Posterior vena cava (tissue), 2 donors: ENCODE measurements at regions not wholly inside any gene's neighbourhood (a gene's known extent, or its start where the extent isn't known, plus 50 kb on each side); places are given as distances from the start of the nearest gene placed in this dataset.

Experiments
- DNase-seq: peaks from one replicate; pipeline ENCODE4 v3.0.0-alpha.2; 2020; ENCODE audit warnings: low spot score
- intact Hi-C, 2 donors: fragments of 100-400 bp; cut with DNase I; formaldehyde crosslinking; loops; one replicate each; pipeline versions ENCODE4 v1.14.1 to v1.14.2; 2022 to 2023
- donor health status: DM: yes; HTN: yes; CAD: no.
- donor health status: DM: yes; HTN: yes; CAD: no.

DNA sequence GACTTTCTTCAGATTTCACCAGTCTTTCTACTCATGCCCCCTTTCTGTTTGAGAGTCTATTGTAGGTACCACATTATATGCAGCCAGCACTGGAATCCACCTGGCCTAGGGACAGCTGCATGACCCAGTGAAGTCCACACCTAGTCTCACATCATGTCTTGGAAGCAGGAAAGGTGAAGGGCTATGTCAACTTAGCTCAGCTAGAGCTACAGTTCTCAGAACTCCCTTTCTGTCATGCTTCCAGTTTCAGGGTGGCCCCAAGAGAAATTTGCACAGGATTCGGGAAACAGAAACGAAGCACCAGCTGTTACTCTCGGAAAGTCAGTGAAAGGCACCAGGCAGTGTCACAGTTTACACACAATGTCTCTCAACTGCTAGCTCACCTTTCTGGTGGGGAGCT, 51.6 kb upstream of the NLRP1 start:
- DNase-seq = no peak
- intact Hi-C loops = no loop called here

DNA sequence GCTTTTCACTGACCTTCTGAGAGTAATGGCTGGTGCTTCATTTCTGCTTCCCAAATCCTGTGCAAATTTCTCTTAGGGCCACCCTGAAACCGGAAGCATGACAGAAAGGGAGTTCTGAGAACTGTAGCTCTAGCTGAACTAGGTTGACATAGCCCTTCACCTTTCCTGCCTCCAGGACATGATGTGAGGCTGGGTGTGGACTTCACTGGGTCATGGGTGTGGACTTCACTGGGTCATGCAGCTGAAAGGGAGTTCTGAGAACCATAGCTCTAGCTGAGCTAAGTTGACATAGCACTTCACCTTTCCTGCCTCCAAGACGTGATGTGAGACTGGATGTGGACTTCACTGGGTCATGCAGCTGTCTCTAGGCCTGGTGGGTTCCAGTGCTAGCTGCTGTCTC, 54.3 kb upstream of the NLRP1 start:
- intact Hi-C loops = no loop called here
- no peak for DNase-seq

DNA sequence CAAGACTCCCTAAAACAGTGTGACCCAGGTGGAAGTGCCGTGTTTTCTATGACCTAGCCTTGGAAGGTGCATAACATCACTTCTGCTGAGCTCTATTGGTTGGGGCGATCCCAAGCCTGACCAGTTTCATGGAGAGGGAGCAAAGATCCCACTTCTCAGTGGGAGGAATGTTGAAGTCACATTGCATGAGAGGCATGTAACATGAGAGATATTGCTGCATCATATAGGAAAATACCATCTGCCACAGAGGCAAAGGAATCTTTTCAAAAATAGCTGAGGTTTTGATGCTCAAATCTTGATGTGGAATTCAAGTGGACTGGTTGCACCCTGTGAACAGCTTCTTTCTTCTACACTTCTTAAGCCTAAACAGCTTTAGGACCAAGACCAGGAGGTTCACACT, 56.4 kb upstream of the NLRP1 start:
- no peak for DNase-seq
- intact Hi-C loops = no loop called here

DNA sequence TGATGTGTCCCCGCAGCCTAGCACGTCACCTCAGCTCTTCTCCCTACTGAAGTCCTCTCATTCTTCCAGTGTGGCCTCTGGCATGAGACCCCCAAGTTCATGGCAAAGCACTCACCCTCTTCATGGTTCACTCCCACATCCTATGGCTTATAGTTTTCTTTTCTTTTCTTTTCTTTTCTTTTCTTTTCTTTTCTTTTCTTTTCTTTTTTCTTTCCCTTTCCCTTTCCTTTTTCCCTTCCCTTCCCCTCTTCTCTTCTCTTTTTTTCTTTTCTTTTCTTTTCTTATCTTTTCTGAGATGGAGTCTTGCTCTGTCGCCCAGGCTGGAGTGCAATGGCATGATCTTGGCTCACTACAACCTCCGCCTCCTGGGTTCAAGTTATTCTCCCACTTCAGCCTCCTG, 58.4 kb upstream of the NLRP1 start:
- no peak for DNase-seq
- intact Hi-C loops = no loop called here

DNA sequence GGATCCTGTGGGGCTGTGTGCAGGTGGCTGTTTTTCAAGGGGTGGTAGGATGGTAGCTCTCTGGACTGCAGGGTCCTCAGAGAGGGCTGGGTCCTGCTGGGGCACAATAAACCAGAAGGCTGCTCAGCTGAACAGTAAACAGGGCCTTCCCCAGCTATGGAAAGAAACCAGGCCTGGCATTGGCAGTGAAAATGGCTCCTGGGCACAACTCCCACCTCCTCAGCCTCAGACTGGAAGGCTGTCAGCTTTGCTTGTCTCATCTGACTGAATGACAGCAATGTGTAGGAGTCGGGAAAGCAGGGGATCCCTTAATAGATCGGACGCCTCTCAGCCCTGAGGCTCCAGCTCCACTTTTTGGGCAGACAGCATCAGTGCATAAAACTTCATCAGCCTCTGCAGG, 59.8 kb upstream of the NLRP1 start:
- intact Hi-C loops = no loop called here
- no peak for DNase-seq

DNA sequence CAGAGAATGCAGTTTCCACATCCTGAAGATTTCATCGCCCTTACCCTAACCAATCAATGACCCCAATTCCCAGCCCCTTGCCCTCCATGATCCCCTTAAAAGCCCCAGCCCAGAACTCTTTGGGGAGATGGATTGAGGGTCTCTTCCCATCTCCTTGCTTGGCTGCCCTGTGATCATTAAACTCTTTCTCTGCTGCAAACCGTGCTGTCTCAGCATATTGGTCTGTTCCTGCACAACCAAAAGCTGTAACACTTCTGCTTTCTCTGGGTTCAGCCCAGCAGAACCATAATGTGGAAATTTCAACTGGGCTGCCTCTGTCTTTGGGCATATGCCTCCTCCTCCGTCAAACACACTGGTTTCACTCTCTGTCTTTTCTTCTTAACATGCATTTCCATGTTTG, 67.0 kb upstream of the NLRP1 start:
- intact Hi-C loops = no loop called here
- DNase-seq = no peak

DNA sequence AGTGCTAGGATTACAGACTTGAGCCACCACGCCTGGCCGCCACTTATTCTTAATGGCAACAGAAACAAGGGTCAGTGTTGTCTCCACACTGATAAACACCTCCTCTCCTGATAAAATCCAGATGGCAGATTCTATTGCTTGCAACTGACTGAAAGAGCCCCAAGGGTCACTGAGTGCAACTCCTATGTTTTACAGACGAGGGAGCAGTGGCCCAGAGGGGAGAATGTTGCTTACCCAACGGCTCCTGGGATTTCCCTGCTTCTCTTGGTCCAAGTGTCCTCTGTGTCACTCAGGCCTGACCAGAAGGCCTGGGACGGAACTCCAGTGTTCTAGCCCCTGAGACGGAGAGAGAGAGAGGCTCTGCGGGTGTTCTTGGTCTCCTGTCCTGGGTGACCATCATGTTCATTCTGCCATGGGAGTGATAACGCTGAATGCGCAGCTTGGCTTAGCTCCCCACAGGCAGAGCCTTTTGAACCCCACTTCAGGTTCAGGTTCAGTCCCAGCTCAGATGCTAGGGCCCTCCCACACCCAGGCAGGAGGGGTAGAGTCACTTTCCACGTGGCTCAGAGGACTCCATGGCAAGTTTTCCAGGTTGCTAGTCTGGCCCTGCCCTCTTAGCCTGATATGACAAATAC, 77.3 kb upstream of the NLRP1 start:
- intact Hi-C loops = no loop called here
- DNase-seq = no peak

DNA sequence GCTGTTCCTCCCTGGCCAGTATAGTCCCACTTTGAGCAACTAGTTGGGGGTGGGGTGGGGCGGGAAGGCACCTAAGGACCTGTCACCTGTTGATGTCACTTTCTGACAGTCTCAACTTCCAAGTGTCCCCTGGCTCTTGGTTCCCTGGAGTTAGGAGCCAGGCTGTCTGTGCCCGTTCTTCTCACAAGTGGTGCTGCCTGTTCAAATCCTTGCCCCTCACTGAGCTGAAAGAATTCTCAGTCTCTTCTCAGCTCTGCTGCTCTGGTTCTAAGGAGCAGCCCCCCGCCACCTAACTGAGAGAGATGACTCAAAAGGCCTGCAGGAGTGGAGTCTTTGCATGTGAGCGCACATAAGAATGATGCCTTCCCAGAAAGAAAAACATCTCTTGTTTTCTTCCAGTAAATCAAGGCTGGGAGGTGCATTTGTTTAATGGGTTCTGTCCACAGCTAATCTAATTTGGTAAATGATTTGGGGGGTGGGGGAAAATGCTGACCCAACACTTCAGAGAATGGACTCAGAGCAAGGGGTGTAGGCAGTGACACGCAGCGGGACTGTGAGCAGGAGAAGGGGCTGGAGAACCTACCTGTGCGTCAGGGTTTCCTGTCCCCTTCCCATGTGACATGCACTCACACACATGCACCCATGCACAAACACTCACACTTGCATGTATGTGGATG, 78.2 kb upstream of the NLRP1 start:
- DNase-seq = no peak

DNA sequence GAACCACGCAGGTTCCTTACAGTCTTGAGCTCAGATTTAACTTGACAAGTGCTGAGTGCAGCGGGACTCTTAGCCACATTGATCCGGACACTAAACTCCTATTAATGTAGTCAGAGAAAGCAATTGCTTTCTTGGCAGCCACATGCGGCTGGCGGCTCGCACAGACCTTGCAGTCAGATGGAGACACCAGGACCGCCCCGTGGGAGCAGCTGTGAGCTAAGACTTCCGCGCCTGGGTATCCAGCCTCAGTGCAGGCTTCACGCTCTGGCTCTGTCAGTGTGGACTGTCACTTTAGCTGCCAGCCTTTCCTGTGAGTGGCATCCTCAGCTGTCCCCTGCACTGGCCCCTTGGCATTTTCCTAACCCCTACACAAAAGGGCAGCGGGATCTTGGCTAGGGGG, 80.9 kb upstream of the NLRP1 start:
- no peak for DNase-seq
- intact Hi-C loops = no loop called here

More for the DNA sequence above, 78.2 kb upstream of the NLRP1 start:
- intact Hi-C loops = no loop called here

DNA sequence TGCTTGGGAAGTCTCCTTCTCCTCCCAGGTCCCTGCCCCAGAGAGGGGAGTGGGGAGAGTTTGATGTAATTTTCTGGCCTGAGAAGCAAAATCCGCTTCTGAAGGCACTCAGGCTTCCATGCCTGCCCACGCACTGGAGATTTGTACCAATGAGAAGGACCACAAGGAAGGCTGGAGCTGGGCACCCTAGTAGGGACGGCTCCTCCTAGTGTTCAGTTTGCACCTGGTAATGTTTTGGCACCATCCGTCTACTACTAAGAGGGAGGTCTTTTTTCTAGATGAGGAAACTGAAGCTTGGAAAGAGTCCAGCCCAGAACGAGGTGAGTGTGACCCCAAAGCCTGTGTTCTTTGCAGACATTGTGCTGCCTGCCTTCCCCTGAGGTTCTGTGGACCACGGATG, 83.6 kb upstream of the NLRP1 start:
- no peak for DNase-seq
- intact Hi-C loops = no loop called here

DNA sequence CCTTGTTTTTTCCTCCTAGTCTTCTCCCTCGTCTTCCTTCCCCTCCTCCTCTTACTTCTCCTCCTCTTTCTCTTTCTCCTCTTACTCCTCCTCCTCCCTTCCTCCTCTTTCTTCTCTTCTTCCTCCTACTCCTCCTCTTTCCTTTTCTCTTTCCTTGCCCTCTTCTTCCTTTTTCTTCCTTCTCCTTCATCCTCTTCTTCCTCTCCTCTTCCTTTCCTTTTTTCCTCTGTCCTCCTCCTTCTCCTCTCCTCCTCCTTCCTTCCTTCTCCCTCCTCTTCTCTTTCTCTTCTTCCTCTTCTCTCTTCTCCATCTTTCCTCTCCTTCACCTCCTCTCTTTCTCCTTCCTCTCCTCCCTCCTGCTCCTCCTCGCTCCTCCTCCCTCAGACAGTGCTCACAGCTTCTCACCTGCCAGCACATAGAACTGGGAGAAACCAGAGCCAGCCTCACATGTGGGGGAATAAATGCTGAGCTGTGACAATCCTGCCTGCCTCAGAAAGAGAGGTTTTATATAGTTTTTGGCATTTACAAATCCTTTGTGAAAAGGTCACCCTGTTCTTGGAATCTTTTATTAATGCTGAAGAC, 84.3 kb upstream of the NLRP1 start:
- no peak for DNase-seq
- intact Hi-C loops = no loop called here

DNA sequence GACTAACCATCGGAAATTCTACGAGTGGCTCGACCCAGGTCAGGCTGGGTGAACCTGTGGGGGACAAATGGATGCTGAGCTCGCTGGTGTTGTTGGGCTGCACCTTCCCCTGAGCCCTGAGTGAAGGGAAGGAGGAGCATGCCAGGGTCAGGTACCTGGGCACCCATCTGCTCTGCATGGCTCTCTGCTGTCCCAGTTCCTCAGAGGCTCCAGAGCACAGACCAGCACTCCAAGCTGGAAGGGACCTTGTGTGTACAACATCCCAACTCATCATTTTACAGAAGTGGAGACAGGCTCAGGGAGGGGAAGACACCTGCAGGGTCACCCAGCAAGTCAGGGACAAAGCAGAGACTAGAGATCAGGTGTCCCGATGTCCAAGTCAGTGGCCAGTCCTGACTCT, 84.9 kb upstream of the NLRP1 start:
- no peak for DNase-seq
- intact Hi-C loops = no loop called here

DNA sequence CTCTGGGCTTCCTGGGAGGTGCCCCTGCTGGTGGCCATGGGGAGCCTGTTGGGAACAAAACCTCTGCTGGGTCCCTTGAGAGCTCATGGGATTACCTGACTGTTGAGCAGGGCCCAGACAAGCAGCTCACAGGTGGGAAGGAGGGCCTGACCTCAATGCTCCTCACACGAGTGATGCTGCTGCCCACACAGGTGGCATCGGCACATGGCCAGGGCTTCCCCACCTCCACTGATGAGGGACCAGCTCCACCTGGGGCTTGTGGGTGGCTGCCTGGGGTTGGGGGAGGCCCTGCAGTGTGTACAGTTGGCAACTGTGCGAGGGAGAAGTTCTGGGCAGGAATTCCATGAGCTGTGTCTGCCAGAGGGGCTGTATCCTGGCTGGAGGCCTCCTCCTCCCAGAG, 87.8 kb upstream of the NLRP1 start:
- no peak for DNase-seq
- intact Hi-C loops = no loop called here

DNA sequence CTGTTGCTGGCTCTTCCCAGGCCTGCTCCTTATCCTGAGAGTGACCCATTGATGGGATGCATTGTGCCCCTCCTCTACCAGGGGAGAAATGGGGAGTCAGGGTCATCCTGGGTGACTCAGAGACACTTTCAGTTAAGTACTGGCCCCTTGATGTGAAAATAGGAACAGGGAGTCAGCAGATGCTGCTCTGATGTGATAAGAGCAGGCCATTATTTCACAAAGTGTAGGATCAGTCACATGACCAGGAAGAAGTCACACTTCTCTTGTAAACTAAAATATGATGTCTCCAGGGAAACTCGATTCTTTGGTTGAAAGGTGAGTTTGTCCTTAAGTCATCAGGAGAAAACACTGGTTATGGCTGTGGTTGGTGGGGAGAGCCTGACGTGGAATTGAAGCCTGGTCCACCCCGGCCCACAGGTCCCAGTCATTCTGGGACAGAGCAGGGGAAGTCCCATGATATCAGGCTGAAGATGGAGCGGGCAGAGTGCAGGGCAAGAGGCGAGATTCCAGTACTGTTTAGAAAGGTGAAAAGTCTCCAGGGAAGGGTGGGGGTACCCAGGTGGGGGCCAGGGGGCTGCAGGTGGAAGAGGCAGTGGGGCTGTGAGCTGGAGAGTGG, 88.6 kb upstream of the NLRP1 start:
- no peak for DNase-seq
- intact Hi-C loops = no loop called here

DNA sequence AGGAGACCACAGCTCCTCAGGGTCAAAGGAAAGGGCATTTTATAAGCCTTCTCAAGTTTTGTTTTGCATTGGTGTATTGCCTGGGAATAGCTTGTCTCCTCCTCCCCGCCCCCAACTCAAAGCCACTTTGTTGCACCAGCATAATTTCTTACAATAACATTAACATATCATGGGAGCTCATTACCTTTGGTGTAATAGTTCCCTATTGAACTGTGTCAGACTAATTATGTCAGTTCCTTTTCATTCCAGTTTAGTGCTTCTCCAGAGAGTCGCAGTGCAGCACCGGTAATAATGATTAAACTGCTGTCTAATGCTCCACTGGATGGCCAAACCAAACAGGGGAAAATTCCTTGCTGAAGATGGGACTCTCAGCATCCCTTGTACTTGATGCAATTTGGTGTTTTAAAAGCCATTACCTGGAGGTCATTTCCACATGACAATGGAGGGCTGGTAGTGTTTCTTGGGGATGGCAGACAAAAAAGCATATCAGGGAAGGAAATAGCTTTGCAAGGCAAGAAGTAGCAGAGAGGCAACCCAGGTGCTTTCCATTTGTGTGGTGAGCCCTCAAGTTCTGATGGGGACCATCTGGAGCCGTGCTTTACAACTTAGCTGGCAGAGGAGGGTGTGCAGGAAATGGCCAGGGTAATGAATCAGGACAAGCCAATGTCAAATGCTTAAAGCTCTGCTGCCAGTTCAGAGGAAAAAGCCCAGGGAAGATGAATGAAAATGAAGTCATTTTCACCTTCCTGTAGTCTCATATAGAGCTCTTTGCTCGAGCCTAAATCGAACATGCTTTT, 91.5 kb upstream of the NLRP1 start:
- intact Hi-C loops = no loop called here
- DNase-seq = no peak

DNA sequence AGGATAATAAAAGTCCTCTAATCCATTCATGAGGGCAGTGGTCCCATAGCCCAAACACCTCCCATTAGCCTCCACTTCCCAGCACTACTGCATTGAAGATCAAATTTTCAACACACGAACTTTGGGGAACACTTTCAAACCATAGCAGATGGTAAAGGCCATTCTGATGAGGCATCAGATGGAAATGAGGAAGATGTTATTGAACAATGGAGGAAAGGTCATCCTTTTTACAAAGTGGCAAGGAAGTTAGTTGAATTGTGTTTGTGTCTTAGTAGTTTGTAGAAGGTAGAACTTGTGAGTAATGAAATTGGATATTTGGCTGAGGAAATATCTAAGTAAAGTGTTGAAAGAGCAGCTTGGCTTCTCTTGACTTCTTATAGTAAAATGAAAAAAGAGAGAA, 93.3 kb upstream of the NLRP1 start:
- DNase-seq = no peak
- intact Hi-C loops = no loop called here

DNA sequence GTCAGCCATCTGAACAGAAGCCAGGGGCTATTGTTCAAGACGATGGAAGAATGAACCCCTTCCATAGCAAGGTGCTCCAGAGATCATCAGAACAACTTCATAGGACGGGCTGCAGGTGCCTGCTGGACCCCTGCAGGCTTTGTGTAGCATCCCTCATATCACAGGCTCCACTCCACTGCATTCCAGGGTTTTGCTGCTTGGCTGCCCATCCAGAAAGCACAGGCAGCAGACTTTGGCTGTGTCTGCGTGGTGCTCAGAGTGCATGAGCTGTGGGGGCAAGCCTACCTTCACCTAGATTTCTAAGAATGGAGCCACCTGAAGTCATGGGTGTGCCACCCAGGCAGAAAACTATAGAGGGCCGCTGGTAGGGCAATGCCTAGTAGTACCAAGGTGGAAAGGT, 93.9 kb upstream of the NLRP1 start:
- DNase-seq = no peak
- intact Hi-C loops = no loop called here

DNA sequence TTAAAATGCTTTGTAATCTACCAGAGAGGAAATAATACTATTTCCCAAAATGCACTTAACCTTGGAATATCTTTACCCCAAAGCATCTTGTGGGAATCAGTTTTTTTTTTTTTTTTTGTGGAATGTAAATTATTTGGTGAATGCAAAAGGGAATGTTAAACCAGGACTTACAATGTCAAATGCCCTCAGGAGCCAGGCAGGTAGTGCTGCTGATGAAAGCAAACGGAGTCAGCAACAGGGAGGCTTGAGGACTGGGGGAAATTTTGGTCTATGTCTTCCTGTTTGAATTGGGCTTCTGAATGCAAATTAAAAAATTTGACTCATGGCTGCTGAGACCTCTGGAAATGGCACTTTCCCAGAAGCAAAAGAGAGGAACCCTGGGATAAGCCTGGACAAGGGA, 96.5 kb upstream of the NLRP1 start:
- no peak for DNase-seq
- intact Hi-C loops = no loop called here

DNA sequence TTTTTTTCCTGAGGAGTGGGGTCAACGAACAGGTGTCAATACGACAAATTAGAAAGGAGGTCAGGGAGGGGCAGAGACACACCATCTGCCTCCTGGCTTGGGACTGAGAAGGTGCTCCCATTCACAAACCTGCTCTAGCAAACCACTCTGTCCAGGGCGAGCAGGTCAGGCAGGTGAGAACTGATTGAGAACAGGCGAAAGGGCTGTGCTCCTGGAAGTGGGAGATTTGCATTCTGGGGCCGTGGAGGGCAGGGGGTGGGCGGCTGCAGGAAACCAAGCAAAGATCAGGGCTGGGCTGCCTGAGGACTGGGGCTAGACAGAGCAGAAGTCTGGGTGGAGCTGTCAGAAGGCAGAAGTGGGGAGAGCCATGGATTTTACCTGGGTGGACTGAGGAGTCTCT, 98.9 kb upstream of the NLRP1 start:
- intact Hi-C loops = no loop called here

DNA sequence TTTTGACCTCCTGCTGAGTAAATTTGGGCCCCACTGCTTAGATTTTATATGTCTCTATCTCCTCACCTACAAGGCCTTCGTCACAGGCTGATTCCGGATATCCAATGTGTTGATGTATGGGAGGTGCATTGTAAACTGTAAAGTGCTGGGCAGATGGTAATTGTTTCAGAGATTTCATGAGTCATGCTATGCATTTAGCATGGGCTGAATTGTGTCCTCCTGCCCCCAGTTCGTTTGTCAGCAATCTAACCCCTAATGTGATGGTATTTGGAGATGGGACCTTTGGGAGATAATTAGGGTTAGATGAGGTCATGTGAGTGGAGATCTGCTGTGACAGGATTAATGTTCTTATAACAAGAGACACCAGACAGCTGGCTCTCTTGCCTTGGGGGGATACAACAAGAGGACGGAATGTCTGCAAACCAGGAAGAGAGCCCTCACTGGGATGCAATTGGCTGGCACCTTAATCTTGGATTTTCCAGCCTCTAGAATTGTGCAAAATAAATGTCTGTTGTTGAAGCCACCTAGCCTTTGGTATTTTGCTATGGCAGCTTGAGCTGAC, 101.8 kb upstream of the NLRP1 start:
- DNase-seq = no peak
- intact Hi-C loops = no loop called here

More for the DNA sequence above, 98.9 kb upstream of the NLRP1 start:
- no peak for DNase-seq
